GM19455 (cell line): ENCODE measurements at regions not wholly inside any gene's neighbourhood (a gene's known extent, or its start where the extent isn't known, plus 50 kb on each side); places are given as distances from the start of the nearest gene placed in this dataset.

Experiments used
- ATAC-seq: cut with Tn5 transposase; IDR thresholded peaks from one replicate; pipeline ENCODE4 v1.9.1; 2021; ENCODE audit not compliant: unreplicated experiment

- ATAC-seq = no peak
Observed at GRCh38 chr5:110104726-110105669, 415.3 kb downstream of the MAN2A1 start.

GRCh38 chr5:110105692-110106091 lies 416.0 kb downstream of the MAN2A1 start:
- ATAC-seq = no peak

DNA sequence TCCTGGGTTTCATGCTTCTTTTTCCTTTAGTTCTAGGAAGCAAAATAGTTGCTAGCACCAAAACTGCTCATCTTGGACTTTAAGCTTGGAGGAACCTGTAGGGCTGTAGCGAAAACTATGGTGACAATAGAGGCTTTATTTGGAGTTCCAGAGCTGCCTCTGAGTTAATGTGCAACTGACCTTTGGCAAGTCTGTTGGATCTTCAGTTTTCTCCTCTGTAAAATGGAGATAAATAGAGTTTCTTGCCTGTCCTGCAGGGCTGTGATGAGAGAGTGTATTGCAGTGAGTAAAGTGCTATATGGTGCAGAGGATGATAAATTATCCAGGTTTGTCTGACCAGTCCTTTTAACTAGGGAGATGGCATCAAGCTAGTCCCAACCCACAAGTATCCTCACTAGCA lies 417.0 kb downstream of the MAN2A1 start:
- ATAC-seq = no peak

DNA sequence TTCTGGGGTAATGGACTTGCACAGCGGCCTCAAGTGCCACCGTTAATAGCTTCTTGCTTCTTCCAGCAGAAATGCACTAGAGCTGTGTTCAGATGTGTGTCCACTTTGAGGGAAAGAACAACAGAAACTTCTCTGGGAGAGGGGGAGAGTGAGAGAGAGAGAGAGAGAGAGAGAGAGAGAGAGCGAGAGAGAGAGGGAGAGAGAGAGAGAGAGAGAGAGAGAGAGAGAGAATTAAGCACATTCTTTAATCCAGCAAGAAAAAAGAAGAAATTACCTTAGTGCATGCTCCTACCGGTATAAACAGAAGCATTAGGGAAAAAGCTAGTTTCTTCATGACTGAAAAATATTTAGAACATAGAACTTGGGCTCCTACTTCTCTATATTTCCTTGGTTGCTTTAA lies 418.8 kb downstream of the MAN2A1 start:
- no peak for ATAC-seq

DNA sequence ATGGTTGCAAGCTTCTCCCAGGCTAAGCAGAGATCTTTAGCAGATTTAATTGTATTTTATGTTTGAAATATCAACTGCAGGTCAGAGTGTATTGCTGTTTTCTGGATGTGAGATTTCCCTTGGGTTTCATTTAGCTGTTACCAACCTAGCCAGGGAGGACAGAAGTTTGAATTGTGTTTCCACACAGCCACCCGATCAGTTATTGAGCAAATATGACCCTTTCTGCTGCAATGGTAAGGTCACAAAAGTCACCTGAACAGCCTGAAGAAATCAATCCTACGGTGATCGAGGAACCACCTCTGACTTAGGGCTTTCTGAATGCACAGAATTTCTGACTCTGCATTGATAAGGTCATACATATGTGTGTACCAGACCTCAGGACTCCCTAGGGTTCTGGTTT lies 419.9 kb downstream of the MAN2A1 start:
- no peak for ATAC-seq

GRCh38 chr5:110112348-110112747 lies 422.6 kb downstream of the MAN2A1 start:
- ATAC-seq = no peak

DNA sequence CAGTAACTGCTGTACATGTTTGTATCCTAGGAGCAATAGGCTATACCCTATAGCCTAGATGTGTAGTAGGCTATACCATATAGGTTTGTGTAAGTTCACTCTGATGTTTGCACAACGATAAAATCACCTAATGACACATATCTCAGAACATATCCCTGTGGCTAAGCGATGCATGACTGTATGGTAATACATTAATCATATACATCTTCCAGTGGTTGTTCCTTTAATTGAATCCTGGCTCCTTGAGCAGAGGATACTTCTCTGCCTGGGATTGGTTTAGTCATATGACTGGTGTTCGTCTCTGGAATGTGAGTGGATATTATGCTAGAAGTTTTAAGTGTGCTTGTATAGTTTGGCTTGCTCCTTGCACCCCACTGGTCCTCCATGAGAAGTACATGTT lies 425.8 kb downstream of the MAN2A1 start:
- no peak for ATAC-seq

DNA sequence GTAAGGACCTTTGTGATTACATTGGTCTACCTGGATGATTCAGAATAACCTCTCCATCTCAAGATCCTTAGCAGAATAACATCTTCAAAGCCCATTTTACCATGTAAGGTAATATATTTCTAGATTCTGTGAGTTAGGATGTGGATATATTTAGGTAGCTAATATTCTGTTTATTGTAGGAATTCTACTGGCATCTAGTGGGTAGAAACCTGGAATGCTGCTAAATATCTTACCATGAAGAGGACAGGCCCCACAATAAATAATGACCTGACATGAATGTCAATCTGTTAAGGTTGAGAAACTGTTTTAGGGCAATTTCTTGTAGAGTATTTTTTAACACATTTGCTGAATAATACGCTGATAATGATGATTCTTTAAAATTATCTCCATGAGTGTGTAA lies 426.8 kb downstream of the MAN2A1 start:
- no peak for ATAC-seq

DNA sequence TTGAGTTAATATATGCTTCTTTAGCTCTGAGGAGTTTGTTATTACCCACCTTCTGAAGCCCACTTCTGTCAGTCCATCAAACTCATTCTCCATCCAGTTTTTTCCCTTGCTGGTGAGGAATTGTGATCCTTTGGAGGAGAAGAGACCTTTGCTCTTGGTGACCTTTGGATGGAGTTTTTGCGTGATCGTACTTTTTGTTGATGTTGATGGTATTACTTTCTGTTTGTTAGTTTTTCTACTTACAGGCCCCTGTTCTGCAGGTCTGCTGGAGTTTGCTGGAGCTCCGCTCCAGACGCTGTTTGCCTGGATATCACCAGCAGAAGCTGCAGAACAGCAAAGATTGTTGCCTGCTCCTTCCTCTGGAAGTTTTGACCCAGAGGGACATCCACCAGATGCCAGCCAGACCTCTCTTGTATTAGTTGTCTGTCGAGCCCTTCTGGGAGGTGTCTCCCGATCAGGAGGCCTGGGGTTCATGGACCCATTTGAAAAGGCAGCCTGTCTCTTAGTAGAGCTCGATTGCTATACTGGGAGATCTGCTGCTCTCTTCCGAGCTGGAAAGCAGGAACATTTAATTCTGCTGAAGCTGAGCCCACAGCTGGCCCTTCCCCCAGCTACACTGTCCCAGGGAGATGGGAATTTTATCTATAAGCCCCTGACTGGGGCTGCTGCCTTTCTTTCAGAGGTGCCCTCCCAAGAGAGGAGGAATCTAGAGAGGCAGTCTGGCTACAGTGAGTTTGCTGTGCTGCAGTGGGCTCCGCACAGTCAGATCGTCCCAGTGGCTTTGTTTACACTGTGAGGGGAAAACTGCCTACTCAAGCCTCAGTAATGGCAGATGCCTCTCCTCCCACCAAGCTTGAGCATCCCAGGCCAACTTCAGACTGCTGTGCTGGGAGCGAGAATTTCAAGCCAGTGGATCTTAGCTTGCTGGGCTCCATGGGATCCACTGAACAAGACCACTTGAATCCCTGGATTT lies 445.5 kb downstream of the MAN2A1 start:
- no peak for ATAC-seq

GRCh38 chr5:110150199-110150598 lies 460.5 kb downstream of the MAN2A1 start:
- no peak for ATAC-seq

DNA sequence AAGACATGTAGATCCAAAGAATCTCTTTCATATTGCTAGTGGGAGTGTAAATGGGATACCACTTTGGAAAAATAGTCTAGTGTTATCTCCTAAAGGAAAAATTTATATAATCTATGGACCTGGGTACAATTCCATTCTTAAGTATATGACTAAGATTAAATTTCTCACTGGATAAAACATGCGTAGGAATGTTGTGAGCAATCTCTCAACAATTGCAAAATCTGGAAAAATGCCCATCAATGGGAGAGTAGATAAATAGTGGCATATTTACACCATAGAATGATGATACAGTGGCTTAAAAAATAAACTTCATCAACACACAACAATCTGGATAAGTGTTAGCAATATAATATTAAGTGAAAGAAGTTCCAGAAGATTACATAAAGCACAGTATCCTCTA lies 469.5 kb downstream of the MAN2A1 start:
- ATAC-seq = no peak

GRCh38 chr5:110161162-110161561 lies 471.4 kb downstream of the MAN2A1 start:
- no peak for ATAC-seq

GRCh38 chr5:110165366-110165765 lies 475.6 kb downstream of the MAN2A1 start:
- no peak for ATAC-seq

DNA sequence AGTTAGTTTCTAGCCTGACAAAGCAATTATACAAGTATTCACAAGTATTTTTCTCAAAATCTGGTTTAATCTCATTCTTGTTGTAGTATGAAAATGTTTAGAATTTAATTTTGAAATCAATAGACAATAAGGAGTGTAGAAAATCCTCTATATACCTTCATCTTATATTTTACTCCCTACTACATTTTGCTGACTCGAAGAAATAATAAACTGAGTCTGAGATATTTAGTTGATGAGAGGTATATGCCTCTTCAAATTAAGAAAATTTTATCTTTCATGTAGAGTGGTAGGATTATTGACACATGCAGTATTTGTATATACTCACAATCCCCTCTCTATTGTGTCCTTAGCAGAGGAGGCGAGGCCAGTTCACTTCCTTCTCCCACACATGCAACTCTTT lies 477.7 kb downstream of the MAN2A1 start:
- no peak for ATAC-seq

DNA sequence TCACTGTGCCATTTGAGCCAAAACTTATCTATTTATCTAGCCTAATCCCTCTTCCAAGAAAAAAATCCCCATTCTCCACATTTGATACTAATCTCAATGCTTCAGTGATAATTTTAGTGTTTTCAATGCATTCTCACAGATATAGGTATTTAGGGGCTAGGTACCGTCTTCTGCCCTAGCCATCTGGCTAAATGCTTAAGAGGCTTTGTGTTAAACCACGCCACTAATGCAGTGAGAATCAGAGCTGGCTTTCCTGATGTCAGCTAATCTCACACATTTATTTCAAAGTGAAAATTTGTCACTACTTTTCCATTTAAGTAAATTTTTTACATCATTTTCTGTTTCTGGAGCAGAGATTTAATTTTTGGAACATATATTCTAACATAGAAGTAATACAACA lies 479.7 kb downstream of the MAN2A1 start:
- no peak for ATAC-seq

DNA sequence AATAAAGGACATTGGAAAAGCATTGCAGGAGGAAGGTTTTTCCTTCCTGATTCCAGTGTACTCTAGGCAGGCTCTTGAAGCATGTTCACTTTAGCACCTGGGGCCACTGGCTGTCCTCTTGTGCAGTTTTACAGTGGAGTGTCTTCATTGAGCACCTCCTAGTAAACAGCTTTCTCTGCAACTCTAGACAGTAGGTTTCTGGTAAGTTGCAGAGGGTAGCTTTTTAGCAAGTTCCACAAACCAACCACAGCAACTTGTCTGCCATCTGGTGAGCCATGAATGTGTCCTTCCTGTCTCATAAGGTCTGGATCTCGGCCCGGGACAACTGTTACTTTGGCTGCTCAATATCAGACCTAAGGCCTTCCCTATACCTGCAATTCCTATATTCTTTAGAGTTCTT lies 488.0 kb downstream of the MAN2A1 start:
- no peak for ATAC-seq

DNA sequence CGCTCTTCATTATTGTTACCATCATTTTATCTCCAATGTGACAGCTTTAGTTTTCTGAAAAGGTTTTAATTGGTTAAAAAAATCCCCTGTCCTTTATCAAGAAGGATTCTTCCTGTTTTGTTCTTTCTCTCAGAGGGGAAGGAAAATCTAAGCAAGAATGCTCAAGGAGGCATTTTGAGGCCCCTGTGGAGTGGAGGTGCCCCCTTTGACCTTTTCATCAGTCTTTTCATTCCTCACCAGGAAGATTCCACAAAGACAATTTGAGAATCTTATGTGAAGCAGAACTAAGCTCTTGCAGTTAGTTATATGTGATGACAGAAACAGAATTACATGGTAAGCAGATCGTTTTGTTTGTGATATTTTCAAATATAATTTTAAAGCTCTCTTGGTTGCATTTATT lies 489.6 kb downstream of the MAN2A1 start:
- no peak for ATAC-seq

GRCh38 chr5:110194191-110194590 lies 504.5 kb downstream of the MAN2A1 start:
- ATAC-seq = no peak

DNA sequence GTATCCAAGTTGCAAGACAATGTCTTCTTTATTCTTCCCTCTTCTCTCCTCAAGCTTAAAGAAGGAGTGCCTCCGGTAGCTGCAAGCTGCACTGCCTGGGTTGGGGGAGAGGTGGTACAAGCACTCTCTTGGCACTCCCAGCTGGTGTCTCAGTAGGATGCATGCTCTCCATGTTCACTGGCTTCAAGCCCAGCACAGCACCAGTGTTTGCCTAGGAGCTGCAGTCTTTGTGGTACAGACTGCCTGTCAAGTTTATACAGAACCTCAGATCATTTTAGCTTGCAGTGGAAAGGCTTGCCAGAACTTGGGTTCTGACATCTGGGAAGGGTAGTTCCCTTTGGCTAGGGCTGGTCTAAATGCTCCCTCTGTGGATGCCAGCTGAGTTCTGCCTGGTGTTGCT lies 505.6 kb downstream of the MAN2A1 start:
- ATAC-seq = no peak

- ATAC-seq = no peak
Observed at GRCh38 chr5:110201791-110202190, 512.1 kb downstream of the MAN2A1 start.

- no peak for ATAC-seq
Observed at GRCh38 chr5:110203661-110204060, 513.9 kb downstream of the MAN2A1 start.

GRCh38 chr5:110209401-110209800 lies 517.1 kb downstream of the TMEM232 start:
- no peak for ATAC-seq
